Germinal center (tissue), 1 donor: ENCODE measurements at regions not wholly inside any gene's neighbourhood (a gene's known extent, or its start where the extent isn't known, plus 50 kb on each side); places are given as distances from the start of the nearest gene placed in this dataset.

Experiments
- DNase-seq: peaks from one replicate; pipeline ENCODE4 v3.0.0; 2012; ENCODE audit warnings: mixed read lengths, low spot score

DNA sequence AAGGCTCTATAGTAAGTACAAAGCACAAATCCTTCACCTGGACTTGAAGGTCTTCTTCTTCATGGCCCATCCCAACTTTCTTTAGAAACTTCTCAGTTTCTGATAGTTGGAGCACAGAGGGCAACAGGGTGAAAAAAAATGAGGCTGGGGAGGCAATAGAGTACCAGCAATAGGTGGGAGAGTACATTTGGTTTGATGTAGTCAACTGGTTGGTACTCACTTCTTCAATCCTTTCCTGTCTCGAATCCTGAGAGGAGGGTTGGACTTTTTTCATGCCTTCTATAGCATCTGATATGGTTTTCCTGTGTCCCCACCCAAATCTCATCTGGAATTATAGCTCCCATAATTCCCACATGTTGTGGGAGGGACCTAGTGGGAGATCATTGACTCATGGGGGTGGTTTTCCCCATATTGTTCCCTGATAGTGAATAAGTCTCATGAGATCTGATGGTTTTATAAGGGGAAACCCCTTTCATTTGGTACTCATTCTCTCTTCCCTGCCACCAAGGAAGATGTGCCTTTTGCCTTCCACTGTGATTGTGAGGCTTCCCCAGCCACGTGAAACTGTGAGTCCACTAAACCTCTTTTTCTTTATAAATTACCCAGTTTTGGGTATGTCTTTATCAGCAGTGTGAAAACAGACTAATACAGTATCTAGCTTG is 75.9 kb upstream of the LCLAT1 start:
- no peak for DNase-seq

DNA sequence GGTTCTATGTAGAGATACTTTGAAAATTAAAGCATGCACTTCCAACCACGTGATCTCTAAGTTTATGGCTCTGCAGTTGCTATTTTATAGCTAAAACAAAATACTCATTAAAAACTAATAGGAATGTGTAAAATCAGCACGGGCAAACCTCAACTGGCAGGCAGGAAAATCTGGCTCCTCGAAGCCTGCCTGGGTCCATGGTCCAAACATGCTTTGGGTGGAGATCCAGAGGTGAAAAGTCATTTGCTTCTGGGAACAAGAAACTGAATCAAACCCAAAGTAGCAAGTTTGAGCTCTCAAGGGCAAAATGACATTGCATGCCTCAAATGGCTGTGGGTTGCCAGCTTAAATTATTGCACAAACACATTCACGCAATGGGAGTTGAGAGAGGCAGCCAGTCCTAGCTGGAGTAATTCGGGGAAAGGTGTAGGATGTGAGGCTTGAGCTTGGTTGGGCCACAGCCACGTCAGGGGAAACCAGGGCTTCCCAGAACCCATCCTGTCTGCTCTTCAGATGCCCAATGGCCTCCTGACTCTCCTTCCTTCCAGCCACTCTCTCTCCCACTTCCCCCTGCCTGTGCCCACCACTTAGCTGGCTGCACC is 75.2 kb upstream of the LCLAT1 start:
- DNase-seq = no peak

- no peak for DNase-seq
Measured at GRCh38 chr2:30372826-30373225, 74.2 kb upstream of the LCLAT1 start.

GRCh38 chr2:30373881-30374302 is 73.2 kb upstream of the LCLAT1 start:
- DNase-seq = no peak

- no peak for DNase-seq
Measured at GRCh38 chr2:30374380-30374779, 72.7 kb upstream of the LCLAT1 start.

GRCh38 chr2:30375915-30376314 is 71.1 kb upstream of the LCLAT1 start:
- DNase-seq = no peak

DNA sequence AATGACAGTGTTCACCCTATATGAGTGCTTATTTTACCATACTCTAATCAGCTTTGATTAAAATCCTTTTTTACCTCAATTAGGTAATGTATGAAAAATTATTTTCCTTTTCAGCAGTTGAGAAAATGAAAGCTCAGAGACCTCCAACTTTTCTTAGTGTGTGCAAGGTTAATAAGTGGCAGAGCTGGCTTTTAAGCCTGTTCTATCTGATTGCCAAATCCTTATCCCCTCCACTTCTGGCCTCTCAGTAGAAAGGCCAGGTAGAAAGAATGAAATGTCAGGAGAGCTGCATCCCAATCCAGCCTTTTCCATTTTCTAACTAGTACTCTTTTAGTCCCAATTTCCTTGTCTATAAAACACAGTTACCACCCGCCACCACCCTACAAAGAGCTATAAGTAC is 67.6 kb upstream of the LCLAT1 start:
- DNase-seq = no peak

DNA sequence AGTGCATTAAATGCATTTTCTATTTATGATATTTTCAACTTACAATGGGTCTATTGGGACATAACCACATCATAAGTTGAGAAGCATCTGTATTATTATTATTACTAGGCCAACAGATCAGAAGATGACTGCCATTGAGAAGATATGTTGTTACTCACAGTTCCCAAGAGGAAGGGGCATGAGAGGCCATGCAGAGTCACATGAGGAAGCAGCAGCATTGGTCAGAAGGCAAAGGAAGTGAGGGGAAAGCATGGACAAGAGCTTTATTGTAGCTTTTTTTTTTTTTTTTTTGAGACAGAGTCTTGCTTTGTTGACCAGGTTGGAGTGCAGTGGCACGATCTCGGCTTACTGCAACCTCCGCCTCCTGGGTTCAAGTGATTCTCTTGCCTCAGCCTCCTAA is 66.2 kb upstream of the LCLAT1 start:
- no peak for DNase-seq

- DNase-seq = no peak
Measured at GRCh38 chr2:30382162-30382783, 64.8 kb upstream of the LCLAT1 start.

DNA sequence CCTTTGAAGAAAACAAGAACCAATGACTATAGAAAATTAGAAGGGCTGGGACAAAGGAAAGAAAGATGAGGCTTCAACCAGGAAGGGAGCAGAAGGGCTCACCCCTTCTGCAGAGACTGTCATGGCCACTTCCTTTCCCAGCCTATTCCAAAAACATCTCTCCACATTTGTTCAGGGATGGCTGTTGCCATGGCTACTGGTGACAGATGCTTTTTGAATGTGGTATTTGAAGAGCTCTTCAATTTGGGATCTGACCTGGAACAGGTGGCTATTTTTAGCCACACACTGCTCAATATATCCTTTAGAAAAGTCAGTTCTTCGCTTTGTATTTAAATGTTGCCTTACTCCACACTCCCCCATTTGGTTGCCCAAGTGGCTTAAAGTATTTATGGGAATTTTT is 64.1 kb upstream of the LCLAT1 start:
- DNase-seq = no peak

DNA sequence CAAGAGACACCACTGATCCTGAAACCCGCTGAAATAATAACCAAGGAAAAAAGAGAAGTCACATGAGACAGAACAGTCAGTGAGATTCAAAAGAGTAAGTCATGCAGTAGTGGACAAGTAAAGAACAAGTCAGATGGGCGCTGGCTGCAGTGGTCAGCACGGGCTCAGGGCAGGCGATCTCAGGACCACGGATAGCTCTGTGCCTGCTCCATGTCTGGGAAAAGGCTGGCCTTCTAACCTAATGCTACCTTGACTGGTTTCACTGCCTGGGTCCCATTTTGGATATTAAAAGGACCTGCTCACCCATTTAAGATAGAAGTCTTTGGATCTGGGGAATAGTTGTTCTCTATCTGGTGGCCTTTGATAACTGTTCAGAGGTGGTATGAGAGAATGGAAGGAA is 61.7 kb upstream of the LCLAT1 start:
- DNase-seq = no peak

- no peak for DNase-seq
Measured at GRCh38 chr2:30392097-30392496, 54.9 kb upstream of the LCLAT1 start.

DNA sequence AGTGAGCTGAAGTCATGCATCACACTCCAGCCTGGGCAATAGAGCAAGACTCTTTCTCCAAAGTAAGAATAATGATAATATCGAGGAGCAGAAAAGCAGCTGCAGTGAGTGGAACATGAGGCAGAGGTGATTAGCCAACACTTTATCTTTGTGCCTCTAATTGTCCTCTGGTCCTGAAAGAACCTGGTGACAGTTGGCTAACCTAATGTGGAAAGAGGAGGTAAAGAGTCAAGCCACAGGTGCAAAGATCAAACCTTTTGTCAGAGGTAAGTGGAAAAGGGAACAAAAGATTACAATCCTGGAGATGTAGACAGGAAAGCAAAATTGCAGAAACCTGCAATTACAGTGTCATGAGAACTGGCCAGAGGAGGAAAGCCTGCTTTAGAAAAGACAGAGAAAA is 53.5 kb upstream of the LCLAT1 start:
- DNase-seq = no peak

GRCh38 chr2:30394096-30394495 is 53.0 kb upstream of the LCLAT1 start:
- DNase-seq = no peak

- DNase-seq = no peak
Measured at GRCh38 chr2:30396436-30397232, 50.4 kb upstream of the LCLAT1 start.
